ENCODE measurements at regions not wholly inside any gene's neighbourhood (a gene's known extent, or its start where the extent isn't known, plus 50 kb on each side); places are given as distances from the start of the nearest gene placed in this dataset.

DNA sequence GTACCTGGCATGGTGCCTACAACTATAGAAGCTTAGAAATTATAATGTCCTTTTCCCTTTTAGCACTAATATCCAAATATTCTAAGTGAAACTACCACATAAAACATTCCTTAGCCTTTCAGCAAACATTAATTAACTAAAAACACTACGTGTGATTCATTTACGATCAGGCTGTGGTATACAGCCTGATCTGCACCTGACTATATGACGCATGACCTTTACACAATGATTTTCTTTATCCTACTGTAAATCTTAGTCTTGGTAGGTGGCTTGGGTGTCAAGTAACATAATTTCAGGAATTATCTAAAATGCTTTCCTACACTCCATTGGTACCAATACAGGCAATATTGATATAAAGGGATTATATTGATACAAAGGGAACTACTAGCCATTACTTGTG is 686.7 kb downstream of the DTWD2 start:
- no peaks in the 10 kb centered on the region for H4K20me1 ChIP-seq (ENCODE audit: insufficient read depth, low read length)
- H3K27me3 ChIP-seq (replicated peaks; ENCODE audit: insufficient read depth, low read length): no peaks in the 10 kb centered on the region
- no peak overlapping the region for H2AFZ ChIP-seq (ENCODE audit: low read length)
- no peak overlapping the region for H3K9ac ChIP-seq (ENCODE audit: low read length)
- H3K27ac ChIP-seq (ENCODE audit: low read length): no peak overlapping the region
- DNase-seq: no peak
- H3K79me2 ChIP-seq (ENCODE audit: low read length): no peaks in the 10 kb centered on the region
- H3K4me2 ChIP-seq (ENCODE audit: low read depth, low read length): no peak overlapping the region
- H3K36me3 ChIP-seq (replicated peaks; ENCODE audit: insufficient read depth, low read length): no peaks in the 10 kb centered on the region
- no peaks in the 10 kb centered on the region for H3K9me2 ChIP-seq (replicated peaks; ENCODE audit: insufficient read depth, low read length)
- no peaks in the 10 kb centered on the region for H3F3A ChIP-seq (ENCODE audit: insufficient read depth, low read length)
- H3K9me3 ChIP-seq (replicated peaks; ENCODE audit: insufficient read depth, low read length): no peaks in the 10 kb centered on the region
- H3K4me3 ChIP-seq (ENCODE audit: low read length): no peak overlapping the region
- TF ChIP-seq, protein P1, sequence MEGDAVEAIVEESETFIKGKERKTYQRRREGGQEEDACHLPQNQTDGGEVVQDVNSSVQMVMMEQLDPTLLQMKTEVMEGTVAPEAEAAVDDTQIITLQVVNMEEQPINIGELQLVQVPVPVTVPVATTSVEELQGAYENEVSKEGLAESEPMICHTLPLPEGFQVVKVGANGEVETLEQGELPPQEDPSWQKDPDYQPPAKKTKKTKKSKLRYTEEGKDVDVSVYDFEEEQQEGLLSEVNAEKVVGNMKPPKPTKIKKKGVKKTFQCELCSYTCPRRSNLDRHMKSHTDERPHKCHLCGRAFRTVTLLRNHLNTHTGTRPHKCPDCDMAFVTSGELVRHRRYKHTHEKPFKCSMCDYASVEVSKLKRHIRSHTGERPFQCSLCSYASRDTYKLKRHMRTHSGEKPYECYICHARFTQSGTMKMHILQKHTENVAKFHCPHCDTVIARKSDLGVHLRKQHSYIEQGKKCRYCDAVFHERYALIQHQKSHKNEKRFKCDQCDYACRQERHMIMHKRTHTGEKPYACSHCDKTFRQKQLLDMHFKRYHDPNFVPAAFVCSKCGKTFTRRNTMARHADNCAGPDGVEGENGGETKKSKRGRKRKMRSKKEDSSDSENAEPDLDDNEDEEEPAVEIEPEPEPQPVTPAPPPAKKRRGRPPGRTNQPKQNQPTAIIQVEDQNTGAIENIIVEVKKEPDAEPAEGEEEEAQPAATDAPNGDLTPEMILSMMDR (IDR thresholded peaks at IDR 0.05; ENCODE audit: low read length): no peak
- TF ChIP-seq EZH2phosphoT487 (IDR thresholded peaks at IDR 0.05; ENCODE audit: low read length): no peak
- TF ChIP-seq EZH2 (optimal IDR thresholded peaks at IDR 0.05; ENCODE audit: low read depth, low read length): no peak
- no peaks in the 10 kb centered on the region for H3K4me1 ChIP-seq (ENCODE audit: low read length)

DNA sequence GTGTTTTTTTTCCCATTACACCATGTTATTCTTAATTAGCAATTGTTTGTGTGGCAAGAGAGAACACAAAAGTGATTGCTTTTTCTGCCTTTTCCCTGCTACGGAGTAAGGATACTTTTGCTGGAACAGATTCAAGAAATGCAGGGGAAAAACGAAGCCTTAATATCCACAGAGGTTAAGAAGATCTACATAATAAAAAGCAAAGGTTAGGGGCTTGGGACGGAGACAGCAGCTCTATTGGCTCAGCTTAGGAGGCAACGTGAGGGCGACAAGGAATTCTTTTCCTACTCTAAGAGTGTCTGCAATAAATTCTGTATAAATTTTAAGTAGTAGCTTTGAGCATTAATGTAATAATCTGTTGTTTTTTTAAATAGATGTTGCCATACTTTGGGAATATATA is 693.3 kb downstream of the DTWD2 start:
- TF ChIP-seq EZH2phosphoT487 (IDR thresholded peaks at IDR 0.05; ENCODE audit: low read length) (no peak), EZH2 (optimal IDR thresholded peaks at IDR 0.05; ENCODE audit: low read depth, low read length) (no peak)
- TF ChIP-seq, protein P1 (IDR thresholded peaks at IDR 0.05; ENCODE audit: low read length): no peak
- DNase-seq: no peak

GRCh38 chr5:118293378-118293777 is 695.0 kb downstream of the DTWD2 start:
- H3K9ac ChIP-seq (ENCODE audit: low read length): no peak overlapping the region
- no peak for TF ChIP-seq EZH2 (optimal IDR thresholded peaks at IDR 0.05; ENCODE audit: low read depth, low read length)
- no peak for TF ChIP-seq EZH2phosphoT487 (IDR thresholded peaks at IDR 0.05; ENCODE audit: low read length)
- TF ChIP-seq, protein P1 (IDR thresholded peaks at IDR 0.05; ENCODE audit: low read length): no peak
- H2AFZ ChIP-seq (ENCODE audit: low read length): no peak overlapping the region
- no peaks in the 10 kb centered on the region for H3K9me2 ChIP-seq (replicated peaks; ENCODE audit: insufficient read depth, low read length)
- no peak overlapping the region for H3K27ac ChIP-seq (ENCODE audit: low read length)
- no peaks in the 10 kb centered on the region for H3K36me3 ChIP-seq (replicated peaks; ENCODE audit: insufficient read depth, low read length)
- H3F3A ChIP-seq (ENCODE audit: insufficient read depth, low read length): no peaks in the 10 kb centered on the region
- no peaks in the 10 kb centered on the region for H3K27me3 ChIP-seq (replicated peaks; ENCODE audit: insufficient read depth, low read length)
- no peaks in the 10 kb centered on the region for H4K20me1 ChIP-seq (ENCODE audit: insufficient read depth, low read length)
- no peak for DNase-seq
- H3K79me2 ChIP-seq (ENCODE audit: low read length): no peaks in the 10 kb centered on the region
- no peaks in the 10 kb centered on the region for H3K4me1 ChIP-seq (ENCODE audit: low read length)
- H3K4me2 ChIP-seq (ENCODE audit: low read depth, low read length): no peak overlapping the region
- no peak overlapping the region for H3K4me3 ChIP-seq (ENCODE audit: low read length)
- no peaks in the 10 kb centered on the region for H3K9me3 ChIP-seq (replicated peaks; ENCODE audit: insufficient read depth, low read length)

More for the DNA sequence above, 693.3 kb downstream of the DTWD2 start:
- no peak overlapping the region for H3K4me3 ChIP-seq (ENCODE audit: low read length)
- no peaks in the 10 kb centered on the region for H3F3A ChIP-seq (ENCODE audit: insufficient read depth, low read length)
- H3K9me2 ChIP-seq (replicated peaks; ENCODE audit: insufficient read depth, low read length): no peaks in the 10 kb centered on the region
- no peaks in the 10 kb centered on the region for H3K79me2 ChIP-seq (ENCODE audit: low read length)
- H3K36me3 ChIP-seq (replicated peaks; ENCODE audit: insufficient read depth, low read length): no peaks in the 10 kb centered on the region
- no peak overlapping the region for H2AFZ ChIP-seq (ENCODE audit: low read length)
- no peak overlapping the region for H3K9ac ChIP-seq (ENCODE audit: low read length)
- H3K4me2 ChIP-seq (ENCODE audit: low read depth, low read length): no peak overlapping the region
- H3K9me3 ChIP-seq (replicated peaks; ENCODE audit: insufficient read depth, low read length): no peaks in the 10 kb centered on the region
- H4K20me1 ChIP-seq (ENCODE audit: insufficient read depth, low read length): no peaks in the 10 kb centered on the region
- H3K27me3 ChIP-seq (replicated peaks; ENCODE audit: insufficient read depth, low read length): no peaks in the 10 kb centered on the region
- no peaks in the 10 kb centered on the region for H3K4me1 ChIP-seq (ENCODE audit: low read length)
- no peak overlapping the region for H3K27ac ChIP-seq (ENCODE audit: low read length)
